HEK293 (cell line): ENCODE measurements at regions not wholly inside any gene's neighbourhood (a gene's known extent, or its start where the extent isn't known, plus 50 kb on each side); places are given as distances from the start of the nearest gene placed in this dataset.

Experiments used
- GLIS2 ChIP-seq: fragments of 450-650 bp; formaldehyde crosslinking; IDR thresholded peaks from 2 replicates; pipeline ENCODE4 v1.5.1; 2016; ENCODE audit warnings: missing biosample characterization, missing genetic modification characterization
- HOXA7 ChIP-seq: sonication (generic); formaldehyde crosslinking; IDR thresholded peaks from 2 replicates; pipeline ENCODE4 v1.8.1; 2022; ENCODE audit warnings: missing genetic modification reagents, borderline replicate concordance
- KLF1 ChIP-seq: fragments of 450-650 bp; formaldehyde crosslinking; IDR thresholded peaks from 2 replicates; pipeline ENCODE4 v1.5.1; 2016; ENCODE audit warnings: missing biosample characterization, missing genetic modification characterization
- OSR2 ChIP-seq: fragments of 450-650 bp; formaldehyde crosslinking; IDR thresholded peaks from 2 replicates; pipeline ENCODE4 v1.5.1; 2016; ENCODE audit warnings: missing biosample characterization, missing genetic modification characterization
- PRDM4 ChIP-seq: fragments of 450-650 bp; formaldehyde crosslinking; IDR thresholded peaks from 2 replicates; pipeline ENCODE4 v1.5.1; 2017; ENCODE audit warnings: missing biosample characterization, missing genetic modification characterization
- SP3 ChIP-seq: fragments of 450-650 bp; formaldehyde crosslinking; IDR thresholded peaks from 2 replicates; pipeline ENCODE4 v1.5.1; 2016; ENCODE audit warnings: missing biosample characterization, missing genetic modification characterization
- TRIM28 ChIP-seq: IDR thresholded peaks from 2 replicates; pipeline ENCODE4 v1.6.1; 2011; ENCODE audit warnings: low read length, control low read depth, borderline replicate concordance
- ZBTB17 ChIP-seq: fragments of 450-650 bp; formaldehyde crosslinking; IDR thresholded peaks from 2 replicates; pipeline ENCODE4 v1.5.1; 2016; ENCODE audit warnings: missing biosample characterization, missing genetic modification characterization
- ZBTB49 ChIP-seq: fragments of 450-650 bp; formaldehyde crosslinking; IDR thresholded peaks from 2 replicates; pipeline ENCODE4 v1.5.1; 2016; ENCODE audit warnings: missing biosample characterization, missing genetic modification characterization, low read depth
- ZBTB8A ChIP-seq: fragments of 450-650 bp; formaldehyde crosslinking; IDR thresholded peaks from 2 replicates; pipeline ENCODE4 v1.5.1; 2016; ENCODE audit warnings: missing biosample characterization, missing genetic modification characterization
- ZNF112 ChIP-seq: fragments of 450-650 bp; formaldehyde crosslinking; IDR thresholded peaks from 2 replicates; pipeline ENCODE4 v1.5.0; 2017; ENCODE audit warnings: missing biosample characterization, missing genetic modification characterization
- ZNF23 ChIP-seq: fragments of 450-650 bp; formaldehyde crosslinking; IDR thresholded peaks from 2 replicates; pipeline ENCODE4 v1.5.1; 2016; ENCODE audit warnings: missing biosample characterization, missing genetic modification characterization, borderline replicate concordance
- ZNF302 ChIP-seq: fragments of 450-650 bp; formaldehyde crosslinking; IDR thresholded peaks from 2 replicates; pipeline ENCODE4 v1.5.1; 2016; ENCODE audit warnings: missing biosample characterization, missing genetic modification characterization, low read depth
- ZNF311 ChIP-seq: fragments of 450-650 bp; formaldehyde crosslinking; IDR thresholded peaks from 2 replicates; pipeline ENCODE4 v1.5.1; 2017; ENCODE audit warnings: missing biosample characterization, missing genetic modification characterization, borderline replicate concordance
- ZNF350 ChIP-seq: fragments of 450-650 bp; formaldehyde crosslinking; IDR thresholded peaks from 2 replicates; pipeline ENCODE4 v1.5.0; 2017; ENCODE audit warnings: missing biosample characterization, mild to moderate bottlenecking, missing genetic modification characterization
- ZNF37A ChIP-seq: fragments of 450-650 bp; IDR thresholded peaks from 2 replicates; pipeline ENCODE4 v1.5.1; 2018; ENCODE audit warnings: missing biosample characterization, missing genetic modification characterization
- ZNF544 ChIP-seq: fragments of 450-650 bp; formaldehyde crosslinking; IDR thresholded peaks from 2 replicates; pipeline ENCODE4 v1.5.0; 2017; ENCODE audit warnings: missing biosample characterization, missing genetic modification characterization
- ZNF629 ChIP-seq: fragments of 450-650 bp; formaldehyde crosslinking; IDR thresholded peaks from 2 replicates; pipeline ENCODE4 v1.5.1; 2017; ENCODE audit warnings: missing biosample characterization, missing genetic modification characterization
- TF ChIP-seq, protein P1 (sequence below): fragments of 450-650 bp; formaldehyde crosslinking; IDR thresholded peaks from 2 replicates; pipeline ENCODE4 v1.5.1; 2016; ENCODE audit warnings: missing biosample characterization, missing genetic modification characterization
- TF ChIP-seq, protein P2 (sequence below): fragments of 450-650 bp; formaldehyde crosslinking; IDR thresholded peaks from 2 replicates; pipeline ENCODE4 v1.5.1; 2017; ENCODE audit warnings: missing biosample characterization, missing genetic modification characterization
- TF ChIP-seq, protein P3 (sequence below): fragments of 450-650 bp; formaldehyde crosslinking; IDR thresholded peaks from 2 replicates; pipeline ENCODE4 v1.5.1; 2016; ENCODE audit warnings: missing biosample characterization, missing genetic modification characterization
- TF ChIP-seq, protein P4 (sequence below): fragments of 450-650 bp; formaldehyde crosslinking; IDR thresholded peaks from 2 replicates; pipeline ENCODE4 v1.5.1; 2016; ENCODE audit warnings: missing biosample characterization, missing genetic modification characterization

DNA sequence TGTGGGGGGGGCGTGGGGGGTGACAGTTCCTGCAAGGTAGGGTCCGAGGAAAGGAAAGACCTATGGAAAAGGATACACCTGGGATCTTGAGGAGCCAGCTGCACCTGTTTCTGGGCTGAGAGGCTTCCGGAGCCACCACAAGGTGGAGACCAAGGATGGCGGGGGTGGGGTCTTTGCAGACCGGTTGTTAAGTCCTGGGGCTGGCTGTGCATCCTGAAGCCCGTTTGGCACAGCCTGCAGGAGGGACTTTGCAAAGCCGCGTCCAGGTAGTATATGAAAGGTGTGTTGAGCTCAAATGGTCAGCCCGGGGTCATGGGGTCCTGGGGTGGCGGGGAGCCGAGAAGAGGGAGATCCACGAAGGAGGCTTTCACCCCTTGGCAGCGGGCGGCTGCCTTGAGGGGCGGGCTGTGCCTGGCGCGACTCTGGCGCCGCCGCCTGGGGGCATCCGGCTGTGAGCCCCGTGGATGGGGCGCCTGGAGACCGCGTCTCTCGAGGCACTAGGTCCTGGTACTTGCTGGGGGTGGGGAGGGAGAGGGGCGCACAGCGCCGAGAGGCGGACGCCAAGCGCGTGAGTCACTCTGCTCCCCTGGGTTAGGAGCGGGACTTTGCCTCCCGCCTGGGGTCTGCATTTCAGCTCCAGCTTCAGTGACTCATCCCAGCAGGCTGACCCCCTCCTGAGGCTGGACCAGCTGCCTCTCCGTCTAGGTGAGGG, 58.2 kb upstream of the DYNLT3 start (continued):
- TF ChIP-seq TRIM28 = no peak
- TF ChIP-seq, protein P1, sequence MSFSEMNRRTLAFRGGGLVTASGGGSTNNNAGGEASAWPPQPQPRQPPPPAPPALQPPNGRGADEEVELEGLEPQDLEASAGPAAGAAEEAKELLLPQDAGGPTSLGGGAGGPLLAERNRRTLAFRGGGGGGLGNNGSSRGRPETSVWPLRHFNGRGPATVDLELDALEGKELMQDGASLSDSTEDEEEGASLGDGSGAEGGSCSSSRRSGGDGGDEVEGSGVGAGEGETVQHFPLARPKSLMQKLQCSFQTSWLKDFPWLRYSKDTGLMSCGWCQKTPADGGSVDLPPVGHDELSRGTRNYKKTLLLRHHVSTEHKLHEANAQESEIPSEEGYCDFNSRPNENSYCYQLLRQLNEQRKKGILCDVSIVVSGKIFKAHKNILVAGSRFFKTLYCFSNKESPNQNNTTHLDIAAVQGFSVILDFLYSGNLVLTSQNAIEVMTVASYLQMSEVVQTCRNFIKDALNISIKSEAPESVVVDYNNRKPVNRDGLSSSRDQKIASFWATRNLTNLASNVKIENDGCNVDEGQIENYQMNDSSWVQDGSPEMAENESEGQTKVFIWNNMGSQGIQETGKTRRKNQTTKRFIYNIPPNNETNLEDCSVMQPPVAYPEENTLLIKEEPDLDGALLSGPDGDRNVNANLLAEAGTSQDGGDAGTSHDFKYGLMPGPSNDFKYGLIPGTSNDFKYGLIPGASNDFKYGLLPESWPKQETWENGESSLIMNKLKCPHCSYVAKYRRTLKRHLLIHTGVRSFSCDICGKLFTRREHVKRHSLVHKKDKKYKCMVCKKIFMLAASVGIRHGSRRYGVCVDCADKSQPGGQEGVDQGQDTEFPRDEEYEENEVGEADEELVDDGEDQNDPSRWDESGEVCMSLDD (tag by site-specific recombination) = peak; percentile 87
- no peak for TF ChIP-seq ZNF544 (tag by site-specific recombination)
- TF ChIP-seq ZBTB49 (tag by site-specific recombination) = no peak
- TF ChIP-seq, protein P2, sequence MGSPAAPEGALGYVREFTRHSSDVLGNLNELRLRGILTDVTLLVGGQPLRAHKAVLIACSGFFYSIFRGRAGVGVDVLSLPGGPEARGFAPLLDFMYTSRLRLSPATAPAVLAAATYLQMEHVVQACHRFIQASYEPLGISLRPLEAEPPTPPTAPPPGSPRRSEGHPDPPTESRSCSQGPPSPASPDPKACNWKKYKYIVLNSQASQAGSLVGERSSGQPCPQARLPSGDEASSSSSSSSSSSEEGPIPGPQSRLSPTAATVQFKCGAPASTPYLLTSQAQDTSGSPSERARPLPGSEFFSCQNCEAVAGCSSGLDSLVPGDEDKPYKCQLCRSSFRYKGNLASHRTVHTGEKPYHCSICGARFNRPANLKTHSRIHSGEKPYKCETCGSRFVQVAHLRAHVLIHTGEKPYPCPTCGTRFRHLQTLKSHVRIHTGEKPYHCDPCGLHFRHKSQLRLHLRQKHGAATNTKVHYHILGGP = no peak
- TF ChIP-seq ZNF112 = no peak
- TF ChIP-seq GLIS2 (tag by site-specific recombination) = peak; percentile 98
- TF ChIP-seq ZBTB8A (tag by site-specific recombination) = peak; percentile 76
- no peak for TF ChIP-seq ZBTB17 (tag by site-specific recombination)
- TF ChIP-seq ZNF302 = no peak
- TF ChIP-seq, protein P3, sequence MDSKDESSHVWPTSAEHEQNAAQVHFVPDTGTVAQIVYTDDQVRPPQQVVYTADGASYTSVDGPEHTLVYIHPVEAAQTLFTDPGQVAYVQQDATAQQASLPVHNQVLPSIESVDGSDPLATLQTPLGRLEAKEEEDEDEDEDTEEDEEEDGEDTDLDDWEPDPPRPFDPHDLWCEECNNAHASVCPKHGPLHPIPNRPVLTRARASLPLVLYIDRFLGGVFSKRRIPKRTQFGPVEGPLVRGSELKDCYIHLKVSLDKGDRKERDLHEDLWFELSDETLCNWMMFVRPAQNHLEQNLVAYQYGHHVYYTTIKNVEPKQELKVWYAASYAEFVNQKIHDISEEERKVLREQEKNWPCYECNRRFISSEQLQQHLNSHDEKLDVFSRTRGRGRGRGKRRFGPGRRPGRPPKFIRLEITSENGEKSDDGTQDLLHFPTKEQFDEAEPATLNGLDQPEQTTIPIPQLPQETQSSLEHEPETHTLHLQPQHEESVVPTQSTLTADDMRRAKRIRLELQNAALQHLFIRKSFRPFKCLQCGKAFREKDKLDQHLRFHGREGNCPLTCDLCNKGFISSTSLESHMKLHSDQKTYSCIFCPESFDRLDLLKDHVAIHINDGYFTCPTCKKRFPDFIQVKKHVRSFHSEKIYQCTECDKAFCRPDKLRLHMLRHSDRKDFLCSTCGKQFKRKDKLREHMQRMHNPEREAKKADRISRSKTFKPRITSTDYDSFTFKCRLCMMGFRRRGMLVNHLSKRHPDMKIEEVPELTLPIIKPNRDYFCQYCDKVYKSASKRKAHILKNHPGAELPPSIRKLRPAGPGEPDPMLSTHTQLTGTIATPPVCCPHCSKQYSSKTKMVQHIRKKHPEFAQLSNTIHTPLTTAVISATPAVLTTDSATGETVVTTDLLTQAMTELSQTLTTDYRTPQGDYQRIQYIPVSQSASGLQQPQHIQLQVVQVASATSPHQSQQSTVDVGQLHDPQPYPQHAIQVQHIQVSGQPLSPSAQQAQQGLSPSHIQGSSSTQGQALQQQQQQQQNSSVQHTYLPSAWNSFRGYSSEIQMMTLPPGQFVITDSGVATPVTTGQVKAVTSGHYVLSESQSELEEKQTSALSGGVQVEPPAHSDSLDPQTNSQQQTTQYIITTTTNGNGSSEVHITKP (tag by site-specific recombination) = peak; percentile 63; the same call in 1 of the 2 replicates
- TF ChIP-seq ZNF629 (tag by site-specific recombination) = peak; percentile 60; the same call in 1 of the 2 replicates
- no peak for TF ChIP-seq KLF1
- TF ChIP-seq ZNF311 = no peak
- no peak for TF ChIP-seq ZNF37A (tag by site-specific recombination)
- TF ChIP-seq ZNF350 (tag by site-specific recombination) = no peak
- TF ChIP-seq OSR2 (tag by site-specific recombination) = no peak
- TF ChIP-seq, protein P4, sequence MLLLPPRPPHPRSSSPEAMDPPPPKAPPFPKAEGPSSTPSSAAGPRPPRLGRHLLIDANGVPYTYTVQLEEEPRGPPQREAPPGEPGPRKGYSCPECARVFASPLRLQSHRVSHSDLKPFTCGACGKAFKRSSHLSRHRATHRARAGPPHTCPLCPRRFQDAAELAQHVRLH (tag by site-specific recombination) = no peak
- no peak for TF ChIP-seq HOXA7 (CRISPR knock-in tag)
- TF ChIP-seq PRDM4 (tag by site-specific recombination) = peak; percentile 99
- TF ChIP-seq SP3 (tag by site-specific recombination) = 0 out of 2 replicates have a peak, but pooled peaks have one; percentile 14
- no peak for TF ChIP-seq ZNF23 (tag by site-specific recombination)
